Hepatic stellate cell (primary cell): ENCODE measurements at regions not wholly inside any gene's neighbourhood (a gene's known extent, or its start where the extent isn't known, plus 50 kb on each side); places are given as distances from the start of the nearest gene placed in this dataset.

ENCODE experiments used
- DNase-seq: peaks from one replicate; pipeline ENCODE4 v3.0.0; 2011; ENCODE audit warnings: low spot score

- DNase-seq, result no peak
Measured at GRCh38 chr6:14731611-14732010, 514.3 kb upstream of the JARID2 start.

- DNase-seq, result no peak
Measured at GRCh38 chr6:14732226-14732843, 513.5 kb upstream of the JARID2 start.

- DNase-seq, result no peak
Measured at GRCh38 chr6:14732844-14733757, 512.8 kb upstream of the JARID2 start.

DNA sequence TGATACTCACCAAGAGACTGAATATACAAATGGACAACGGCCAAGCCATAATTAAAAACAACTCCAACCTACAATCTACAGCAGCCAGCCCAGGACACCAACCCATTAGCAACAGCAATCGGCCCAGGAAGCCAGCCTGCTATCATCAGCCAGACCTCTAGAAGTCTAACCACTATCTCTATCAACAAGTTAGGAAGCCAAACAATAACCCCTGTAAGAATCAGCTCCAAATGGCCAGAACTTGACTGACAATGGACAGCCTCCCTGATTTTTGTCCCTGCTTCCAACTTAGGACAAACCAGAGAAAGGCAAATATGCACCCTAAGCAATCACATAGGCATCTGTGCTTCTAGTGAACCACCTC lies 511.8 kb upstream of the JARID2 start:
- DNase-seq, result no peak

GRCh38 chr6:14734416-14735340 lies 511.2 kb upstream of the JARID2 start:
- no peak for DNase-seq

GRCh38 chr6:14735956-14736486 lies 509.8 kb upstream of the JARID2 start:
- DNase-seq, result no peak

GRCh38 chr6:14736554-14736953 lies 509.3 kb upstream of the JARID2 start:
- no peak for DNase-seq

GRCh38 chr6:14738497-14738896 lies 507.4 kb upstream of the JARID2 start:
- DNase-seq, result no peak

- DNase-seq, result no peak
Measured at GRCh38 chr6:14738933-14739332, 506.9 kb upstream of the JARID2 start.

- DNase-seq, result no peak
Measured at GRCh38 chr6:14739827-14740226, 506.0 kb upstream of the JARID2 start.

GRCh38 chr6:14742171-14742570 lies 503.7 kb upstream of the JARID2 start:
- DNase-seq, result no peak

- DNase-seq, result no peak
Measured at GRCh38 chr6:14742680-14743079, 503.2 kb upstream of the JARID2 start.

DNA sequence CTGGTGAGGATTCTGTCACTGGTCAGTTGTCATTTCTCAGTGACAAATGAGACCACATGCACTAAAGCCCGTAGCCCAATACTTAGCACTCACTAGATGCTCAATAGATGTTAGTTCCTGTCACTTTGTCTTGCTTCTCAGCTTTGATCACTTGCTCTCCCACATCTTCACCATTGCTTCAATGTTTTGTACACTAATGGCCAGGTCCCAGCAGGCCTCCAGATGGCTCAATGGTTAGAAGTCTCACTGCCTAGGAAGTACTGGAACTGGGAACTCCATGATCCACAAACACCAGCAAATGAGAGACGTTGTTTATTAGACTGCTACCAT lies 502.8 kb upstream of the JARID2 start:
- no peak for DNase-seq

GRCh38 chr6:14743474-14744211 lies 502.2 kb upstream of the JARID2 start:
- peak; percentile 83 for DNase-seq

GRCh38 chr6:14744212-14744556 lies 501.7 kb upstream of the JARID2 start:
- DNase-seq, result no peak

GRCh38 chr6:14746139-14746837 lies 499.6 kb upstream of the JARID2 start:
- DNase-seq, result no peak

DNA sequence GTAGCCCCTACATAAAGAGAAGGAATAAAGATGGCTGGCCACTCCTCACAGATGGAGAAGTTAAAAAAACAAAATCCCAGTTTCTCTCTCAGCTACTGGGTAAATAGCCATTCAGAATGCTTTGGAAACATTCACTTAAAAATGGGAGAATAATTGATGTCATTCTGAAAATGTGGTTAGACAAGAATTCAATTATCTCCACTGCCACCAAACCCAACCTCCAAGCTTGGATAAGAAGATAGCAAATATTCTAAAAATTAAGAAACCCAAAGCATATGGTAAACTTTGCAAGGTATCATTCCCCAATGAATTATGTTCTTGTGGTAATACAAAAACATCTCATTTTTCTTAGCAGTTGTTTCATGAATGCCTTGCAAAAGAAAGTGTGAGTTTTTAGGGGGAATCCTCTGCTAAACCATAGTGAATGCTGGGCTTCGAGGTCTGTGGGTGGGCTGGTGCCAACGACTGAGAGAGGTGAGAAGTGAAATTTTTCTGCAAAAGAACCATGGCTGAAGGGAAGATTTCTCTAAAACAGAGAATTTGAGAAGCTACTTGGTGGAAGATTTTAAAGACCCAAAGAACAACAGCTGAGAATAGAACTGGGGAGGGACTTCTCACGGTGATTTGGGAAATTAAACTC lies 497.9 kb upstream of the JARID2 start:
- DNase-seq, result peak; percentile 35

DNA sequence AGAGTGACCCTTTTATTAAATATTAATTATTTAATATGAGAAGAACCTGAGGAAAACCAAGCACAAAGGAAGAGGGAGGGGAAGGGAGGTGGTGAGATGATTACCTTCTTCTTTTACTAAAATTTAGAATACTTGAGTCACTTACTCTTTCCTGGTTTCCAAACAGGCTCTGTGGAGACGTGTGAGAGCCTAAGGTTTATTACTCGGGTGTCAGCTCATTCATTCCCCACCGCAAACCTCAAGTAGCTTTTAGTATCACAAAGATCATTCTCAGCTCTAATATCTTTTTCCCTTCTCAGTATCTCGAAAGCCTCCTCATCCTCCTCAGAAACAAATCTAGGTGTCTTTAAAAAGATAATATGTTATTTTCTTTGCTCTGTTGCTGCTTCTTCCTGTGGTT lies 497.2 kb upstream of the JARID2 start:
- DNase-seq, result no peak

- no peak for DNase-seq
Measured at GRCh38 chr6:14750059-14750661, 495.7 kb upstream of the JARID2 start.

GRCh38 chr6:14751645-14752175 lies 494.2 kb upstream of the JARID2 start:
- no peak for DNase-seq
